BLaER1 treated with 17β-estradiol and CSF1 and Interleukin-3, amounts not matched to agents 10 nM and 100 nM (cell line): ENCODE measurements at regions not wholly inside any gene's neighbourhood (a gene's known extent, or its start where the extent isn't known, plus 50 kb on each side); places are given as distances from the start of the nearest gene placed in this dataset.

ENCODE experiments used
- H3K27ac ChIP-seq, 11 experiments: shearing (Covaris generic); formaldehyde crosslinking; 2 replicates each; pipeline ENCODE4 v1.8.1; 2022
- H3K27me3 ChIP-seq, 11 experiments: shearing (Covaris generic); formaldehyde crosslinking; 2 replicates each; pipeline ENCODE4 v1.8.1; 2022
- H3K36me3 ChIP-seq, 11 experiments: shearing (Covaris generic); formaldehyde crosslinking; 2 replicates each; pipeline ENCODE4 v1.8.1; 2022
- H3K4me1 ChIP-seq, 10 experiments: shearing (Covaris generic); formaldehyde crosslinking; 2 replicates each; pipeline ENCODE4 v1.8.1; 2022
- H3K4me2 ChIP-seq, 11 experiments: shearing (Covaris generic); formaldehyde crosslinking; 2 replicates each; pipeline ENCODE4 v1.8.1; 2022
- H3K4me3 ChIP-seq, 10 experiments: shearing (Covaris generic); formaldehyde crosslinking; 2 replicates each; pipeline ENCODE4 v1.8.1; 2022
- H3K9ac ChIP-seq, 11 experiments: shearing (Covaris generic); formaldehyde crosslinking; 2 replicates each; pipeline ENCODE4 v1.8.1; 2022
- H3K9me3 ChIP-seq, 11 experiments: shearing (Covaris generic); formaldehyde crosslinking; replicated peaks in 1 of 11; 2 replicates each; pipeline ENCODE4 v1.8.1; 2022
- H4K20me1 ChIP-seq, 11 experiments: shearing (Covaris generic); formaldehyde crosslinking; 2 replicates each; pipeline ENCODE4 v1.8.1; 2022
- Cebpa-rat ChIP-seq, 11 experiments: shearing (Covaris generic); IDR thresholded peaks; 2 replicates each; pipeline ENCODE4 v1.8.1; 2022

GRCh38 chr1:81594206-81594605 lies 206.5 kb upstream of the ADGRL2 start:
- Histone ChIP-seq H3K27ac (no peak overlapping the region), H3K4me2 (no peak overlapping the region), H3K4me3 (no peak overlapping the region), H3K9me3 (no peaks in the 10 kb centered on the region), H3K27me3 (no peaks in the 10 kb centered on the region), H3K4me1 (no peaks in the 10 kb centered on the region), H3K36me3 (no peaks in the 10 kb centered on the region), H4K20me1 (no peaks in the 10 kb centered on the region; a peak in 1 of 22 replicates), H3K9ac (no peak overlapping the region)
- TF ChIP-seq Cebpa-rat (IDR thresholded peaks at IDR 0.05) = no peak

GRCh38 chr1:81592233-81592632 lies 208.5 kb upstream of the ADGRL2 start:
- Histone ChIP-seq H3K9ac (no peak overlapping the region), H3K9me3 (no peaks in the 10 kb centered on the region), H3K4me2 (no peak overlapping the region), H3K4me1 (no peaks in the 10 kb centered on the region), H4K20me1 (no peaks in the 10 kb centered on the region; a peak in 1 of 22 replicates), H3K27me3 (no peaks in the 10 kb centered on the region), H3K27ac (no peak overlapping the region), H3K4me3 (no peak overlapping the region), H3K36me3 (no peaks in the 10 kb centered on the region)
- TF ChIP-seq Cebpa-rat (IDR thresholded peaks at IDR 0.05) = no peak

GRCh38 chr1:81590171-81590570 lies 210.6 kb upstream of the ADGRL2 start:
- H3K9ac ChIP-seq = no peak overlapping the region
- no peaks in the 10 kb centered on the region for H3K27me3 ChIP-seq
- H4K20me1 ChIP-seq = no peaks in the 10 kb centered on the region
- no peak overlapping the region for H3K27ac ChIP-seq
- no peak overlapping the region for H3K4me3 ChIP-seq
- H3K36me3 ChIP-seq = no peaks in the 10 kb centered on the region
- H3K4me1 ChIP-seq = peaks cover 0 to 6% (median 0%) of the 10 kb centered on the region in 10 experiments; a peak in 1 of 20 replicates
- no peak for TF ChIP-seq Cebpa-rat (IDR thresholded peaks at IDR 0.05)
- H3K4me2 ChIP-seq = no peak overlapping the region
- H3K9me3 ChIP-seq = no peaks in the 10 kb centered on the region

GRCh38 chr1:81588149-81588548 lies 212.6 kb upstream of the ADGRL2 start:
- H3K36me3 ChIP-seq = no peaks in the 10 kb centered on the region
- H3K9ac ChIP-seq = no peak overlapping the region
- no peaks in the 10 kb centered on the region for H3K27me3 ChIP-seq
- no peaks in the 10 kb centered on the region for H3K9me3 ChIP-seq
- no peak overlapping the region for H3K4me3 ChIP-seq
- H3K4me2 ChIP-seq = no peak overlapping the region
- TF ChIP-seq Cebpa-rat (IDR thresholded peaks at IDR 0.05) = no peak
- peaks cover 0 to 7% (median 0%) of the 10 kb centered on the region in 10 experiments; a peak in 1 of 20 replicates for H3K4me1 ChIP-seq
- no peaks in the 10 kb centered on the region for H4K20me1 ChIP-seq
- H3K27ac ChIP-seq = no peak overlapping the region

GRCh38 chr1:81587426-81587825 lies 213.3 kb upstream of the ADGRL2 start:
- H3K27me3 ChIP-seq = no peaks in the 10 kb centered on the region
- no peaks in the 10 kb centered on the region for H3K9me3 ChIP-seq
- no peak overlapping the region for H3K4me2 ChIP-seq
- H3K27ac ChIP-seq = no peak overlapping the region
- no peak for TF ChIP-seq Cebpa-rat (IDR thresholded peaks at IDR 0.05)
- H3K4me3 ChIP-seq = no peak overlapping the region
- H4K20me1 ChIP-seq = no peaks in the 10 kb centered on the region
- no peak overlapping the region for H3K9ac ChIP-seq
- no peaks in the 10 kb centered on the region for H3K36me3 ChIP-seq
- peaks cover 0 to 7% (median 0%) of the 10 kb centered on the region in 10 experiments; a peak in 1 of 20 replicates for H3K4me1 ChIP-seq

- no peak for TF ChIP-seq Cebpa-rat (IDR thresholded peaks at IDR 0.05)
Observed at GRCh38 chr1:81585371-81585770, 215.4 kb upstream of the ADGRL2 start.

GRCh38 chr1:81584398-81584797 lies 216.3 kb upstream of the ADGRL2 start:
- H4K20me1 ChIP-seq = no peaks in the 10 kb centered on the region
- no peak overlapping the region for H3K4me2 ChIP-seq
- H3K36me3 ChIP-seq = no peaks in the 10 kb centered on the region
- no peak for TF ChIP-seq Cebpa-rat (IDR thresholded peaks at IDR 0.05)
- H3K9ac ChIP-seq = no peak overlapping the region
- no peak overlapping the region for H3K27ac ChIP-seq
- H3K9me3 ChIP-seq = no peaks in the 10 kb centered on the region
- H3K27me3 ChIP-seq = no peaks in the 10 kb centered on the region
- peaks cover 0 to 7% (median 0%) of the 10 kb centered on the region in 10 experiments; a peak in 1 of 20 replicates for H3K4me1 ChIP-seq
- H3K4me3 ChIP-seq = no peak overlapping the region

More at GRCh38 chr1:81585371-81585770, 215.4 kb upstream of the ADGRL2 start:
- Histone ChIP-seq H3K36me3 (no peaks in the 10 kb centered on the region), H3K27me3 (no peaks in the 10 kb centered on the region), H3K4me3 (no peak overlapping the region), H3K27ac (no peak overlapping the region), H4K20me1 (no peaks in the 10 kb centered on the region), H3K9ac (no peak overlapping the region), H3K4me2 (peak overlapping the region in 2 of 11 experiments; percentile 22 to 49; a peak in 1 of 22 replicates), H3K4me1 (peaks cover 0 to 7% (median 0%) of the 10 kb centered on the region in 10 experiments; a peak in 1 of 20 replicates), H3K9me3 (no peaks in the 10 kb centered on the region)

GRCh38 chr1:81583878-81584277 lies 216.9 kb upstream of the ADGRL2 start:
- Histone ChIP-seq H3K9me3 (no peaks in the 10 kb centered on the region), H3K27me3 (no peaks in the 10 kb centered on the region), H3K9ac (no peak overlapping the region), H3K4me2 (no peak overlapping the region), H3K27ac (no peak overlapping the region), H3K36me3 (no peaks in the 10 kb centered on the region), H3K4me1 (peaks cover 0 to 7% (median 0%) of the 10 kb centered on the region in 10 experiments; a peak in 1 of 20 replicates), H3K4me3 (no peak overlapping the region), H4K20me1 (no peaks in the 10 kb centered on the region)
- no peak for TF ChIP-seq Cebpa-rat (IDR thresholded peaks at IDR 0.05)

GRCh38 chr1:81582467-81582986 lies 218.2 kb upstream of the ADGRL2 start:
- no peaks in the 10 kb centered on the region for H3K9me3 ChIP-seq
- H3K4me1 ChIP-seq = peaks cover 0 to 7% (median 0%) of the 10 kb centered on the region in 10 experiments; a peak in 1 of 20 replicates
- H4K20me1 ChIP-seq = no peaks in the 10 kb centered on the region
- no peak for TF ChIP-seq Cebpa-rat (IDR thresholded peaks at IDR 0.05)
- H3K27ac ChIP-seq = no peak overlapping the region
- H3K36me3 ChIP-seq = no peaks in the 10 kb centered on the region
- no peaks in the 10 kb centered on the region for H3K27me3 ChIP-seq
- no peak overlapping the region for H3K9ac ChIP-seq
- H3K4me2 ChIP-seq = no peak overlapping the region
- H3K4me3 ChIP-seq = no peak overlapping the region

GRCh38 chr1:81578867-81579266 lies 221.9 kb upstream of the ADGRL2 start:
- Histone ChIP-seq H3K4me1 (peaks cover 0 to 12% (median 8%) of the 10 kb centered on the region in 10 experiments; a peak in 14 of 20 replicates), H3K27ac (no peak overlapping the region), H4K20me1 (no peaks in the 10 kb centered on the region), H3K9me3 (no peaks in the 10 kb centered on the region), H3K9ac (no peak overlapping the region), H3K36me3 (no peaks in the 10 kb centered on the region), H3K27me3 (no peaks in the 10 kb centered on the region), H3K4me3 (no peak overlapping the region), H3K4me2 (no peak overlapping the region)
- no peak for TF ChIP-seq Cebpa-rat (IDR thresholded peaks at IDR 0.05)
